ENCODE measurements at regions not wholly inside any gene's neighbourhood (a gene's known extent, or its start where the extent isn't known, plus 50 kb on each side); places are given as distances from the start of the nearest gene placed in this dataset.
A peak's percentile ranks its signal among the peaks of the same experiment; 100 is the strongest.

DNA sequence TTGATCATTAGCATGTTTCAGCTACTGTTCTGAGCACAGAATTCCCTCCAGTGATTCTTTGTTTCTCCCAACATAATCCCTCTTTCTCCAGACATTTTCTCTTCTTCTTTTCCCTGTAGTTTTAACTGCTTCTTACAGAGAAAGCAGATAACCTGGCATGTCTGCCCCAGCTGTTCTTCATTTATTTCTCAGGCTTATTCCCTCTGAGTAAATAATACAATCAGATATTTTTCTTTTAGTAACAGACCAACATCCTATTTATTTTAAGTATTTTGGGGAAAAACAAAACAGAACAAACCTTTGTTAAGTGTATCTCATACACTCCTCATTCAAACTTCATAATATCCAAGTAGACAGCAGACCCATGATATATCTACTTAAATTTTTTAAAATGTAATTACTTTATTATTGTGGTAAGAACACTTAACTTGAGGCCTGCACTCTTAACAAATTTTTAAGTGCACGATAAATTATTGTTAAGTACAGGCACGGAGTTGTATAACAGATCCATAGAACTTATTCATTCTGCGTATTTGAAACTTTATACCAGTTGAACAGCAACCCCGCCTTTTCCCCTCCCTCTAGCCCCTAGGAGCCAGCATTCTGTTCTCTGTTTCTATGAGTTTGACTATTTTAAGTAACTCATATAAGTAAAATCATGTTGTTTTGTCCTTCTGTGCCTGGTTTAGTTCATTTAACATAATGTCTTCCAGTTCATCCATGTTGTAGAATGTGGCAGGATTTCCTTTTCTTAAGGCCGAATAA is 540.0 kb downstream of the LMO7 start:
- Histone ChIP-seq H3K27ac (no peak overlapping the region), H3K9me3 (no peaks in the 10 kb centered on the region), H3K27me3 (no peaks in the 10 kb centered on the region), H3K4me1 (no peaks in the 10 kb centered on the region), H3K4me3 (no peak overlapping the region), H3K36me3 (no peaks in the 10 kb centered on the region)
- no peak for DNase-seq
- no peak for ATAC-seq
- WGBS, 2 donors: 82 to 92% methylated on average over 5 of the region's 5 CpGs
- TF ChIP-seq, protein P1, sequence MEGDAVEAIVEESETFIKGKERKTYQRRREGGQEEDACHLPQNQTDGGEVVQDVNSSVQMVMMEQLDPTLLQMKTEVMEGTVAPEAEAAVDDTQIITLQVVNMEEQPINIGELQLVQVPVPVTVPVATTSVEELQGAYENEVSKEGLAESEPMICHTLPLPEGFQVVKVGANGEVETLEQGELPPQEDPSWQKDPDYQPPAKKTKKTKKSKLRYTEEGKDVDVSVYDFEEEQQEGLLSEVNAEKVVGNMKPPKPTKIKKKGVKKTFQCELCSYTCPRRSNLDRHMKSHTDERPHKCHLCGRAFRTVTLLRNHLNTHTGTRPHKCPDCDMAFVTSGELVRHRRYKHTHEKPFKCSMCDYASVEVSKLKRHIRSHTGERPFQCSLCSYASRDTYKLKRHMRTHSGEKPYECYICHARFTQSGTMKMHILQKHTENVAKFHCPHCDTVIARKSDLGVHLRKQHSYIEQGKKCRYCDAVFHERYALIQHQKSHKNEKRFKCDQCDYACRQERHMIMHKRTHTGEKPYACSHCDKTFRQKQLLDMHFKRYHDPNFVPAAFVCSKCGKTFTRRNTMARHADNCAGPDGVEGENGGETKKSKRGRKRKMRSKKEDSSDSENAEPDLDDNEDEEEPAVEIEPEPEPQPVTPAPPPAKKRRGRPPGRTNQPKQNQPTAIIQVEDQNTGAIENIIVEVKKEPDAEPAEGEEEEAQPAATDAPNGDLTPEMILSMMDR (IDR thresholded peaks at IDR 0.05): no peak
- no peak for FAIRE-seq
- intact Hi-C loops (cut with DNase I): no loop called here

GRCh38 chr13:76168661-76169060 is 532.5 kb downstream of the LMO7 start:
- ATAC-seq: no peak
- TF ChIP-seq, protein P1 (IDR thresholded peaks at IDR 0.05): no peak
- Histone ChIP-seq H3K27ac (no peak overlapping the region), H3K27me3 (no peaks in the 10 kb centered on the region), H3K36me3 (no peaks in the 10 kb centered on the region), H3K9me3 (no peaks in the 10 kb centered on the region), H3K4me1 (no peaks in the 10 kb centered on the region), H3K4me3 (no peak overlapping the region)
- WGBS, 2 donors: 73 to 82% methylated on average over 3 of the region's 3 CpGs
- no peak for FAIRE-seq
- intact Hi-C loops (cut with DNase I): no loop called here
- DNase-seq: no peak

DNA sequence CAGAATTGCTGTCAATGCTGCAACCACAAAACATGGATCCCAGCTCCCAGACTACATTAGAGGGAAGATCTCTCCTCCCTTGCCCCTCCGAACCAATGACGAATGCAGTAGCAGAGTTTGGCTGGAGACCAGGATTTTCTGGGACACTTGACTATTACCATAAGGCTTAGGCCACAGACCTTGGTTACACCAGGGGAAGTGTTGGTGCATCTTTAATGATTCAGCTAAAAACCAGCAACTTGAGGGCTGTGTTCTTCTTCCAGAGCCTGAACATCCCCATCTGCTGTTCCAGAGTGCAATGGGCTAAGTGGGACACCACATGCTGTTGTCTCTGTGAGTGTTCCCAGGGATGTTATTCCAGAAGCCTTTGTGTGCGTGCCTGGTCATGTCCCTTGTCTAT is 528.2 kb downstream of the LMO7 start:
- peak in 1 of 6 donors; percentile 15 for DNase-seq
- intact Hi-C loops (cut with DNase I): no loop called here
- H3K4me1 ChIP-seq: no peaks in the 10 kb centered on the region
- no peaks in the 10 kb centered on the region for H3K9me3 ChIP-seq
- H3K36me3 ChIP-seq: no peaks in the 10 kb centered on the region
- 72 to 84% methylated on average over 3 of the region's 3 CpGs for WGBS, 2 donors
- H3K4me3 ChIP-seq: no peak overlapping the region
- TF ChIP-seq, protein P1 (IDR thresholded peaks at IDR 0.05): no peak
- no peak for FAIRE-seq
- peak in 1 of 4 donors; percentile 35 for ATAC-seq
- H3K27me3 ChIP-seq: no peaks in the 10 kb centered on the region
- H3K27ac ChIP-seq: no peak overlapping the region

DNA sequence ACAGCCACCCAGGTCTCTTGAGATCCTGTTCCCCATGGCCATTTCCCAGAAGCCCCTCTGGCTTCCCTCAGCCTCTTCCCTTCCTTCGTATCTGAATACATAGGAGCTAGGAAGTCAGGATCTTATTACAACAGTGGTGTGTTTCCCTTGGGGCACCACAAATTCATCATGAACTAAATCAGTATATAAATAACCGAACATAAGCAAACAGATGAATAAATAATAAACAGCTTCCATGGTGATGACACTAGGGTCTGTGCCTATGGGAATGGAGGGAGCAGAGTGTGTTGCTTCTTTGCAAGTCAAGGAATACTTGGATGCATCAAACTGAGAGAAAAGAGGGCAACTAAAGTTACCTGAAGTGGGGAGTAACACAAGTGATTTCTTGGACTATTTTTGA is 527.6 kb downstream of the LMO7 start:
- H3K27ac ChIP-seq: no peak overlapping the region
- no peaks in the 10 kb centered on the region for H3K4me1 ChIP-seq
- TF ChIP-seq, protein P1 (IDR thresholded peaks at IDR 0.05): no peak
- DNase-seq (no peak), FAIRE-seq (no peak), ATAC-seq (no peak)
- no peaks in the 10 kb centered on the region for H3K36me3 ChIP-seq
- WGBS, 2 donors: 46 to 63% methylated on average over 2 of the region's 2 CpGs
- intact Hi-C loops (cut with DNase I): no loop called here
- H3K4me3 ChIP-seq: no peak overlapping the region
- H3K9me3 ChIP-seq: no peaks in the 10 kb centered on the region
- no peaks in the 10 kb centered on the region for H3K27me3 ChIP-seq
